ENCODE measurements at regions not wholly inside any gene's neighbourhood (a gene's known extent, or its start where the extent isn't known, plus 50 kb on each side); places are given as distances from the start of the nearest gene placed in this dataset.
"Not testable (repeated sequence)": the region's sequence is repeated elsewhere in the genome, so short reads cannot be mapped to it uniquely, and the experiment has no call there.

GRCh38 chr5:106423109-106423897 is 1247.4 kb downstream of the EFNA5 start:
- no peak for DNase-seq (ENCODE audit: low spot score)

GRCh38 chr5:106420102-106420501 is 1250.6 kb downstream of the EFNA5 start:
- DNase-seq (ENCODE audit: low spot score): no peak

- no peak for DNase-seq (ENCODE audit: low spot score)
Observed at GRCh38 chr5:106418196-106418595, 1252.5 kb downstream of the EFNA5 start.

GRCh38 chr5:106417566-106417965 is 1253.2 kb downstream of the EFNA5 start:
- DNase-seq (ENCODE audit: low spot score): no peak

GRCh38 chr5:106417163-106417562 is 1253.6 kb downstream of the EFNA5 start:
- no peak for DNase-seq (ENCODE audit: low spot score)

GRCh38 chr5:106415541-106415940 is 1255.2 kb downstream of the EFNA5 start:
- DNase-seq (ENCODE audit: low spot score): no peak

GRCh38 chr5:106414342-106414741 is 1256.4 kb downstream of the EFNA5 start:
- no peak for DNase-seq (ENCODE audit: low spot score)

GRCh38 chr5:106412606-106413005 is 1258.1 kb downstream of the EFNA5 start:
- no peak for DNase-seq (ENCODE audit: low spot score)

GRCh38 chr5:106408570-106408969 is 1262.2 kb downstream of the EFNA5 start:
- no peak for DNase-seq (ENCODE audit: low spot score)

- DNase-seq (ENCODE audit: low spot score): no peak
Observed at GRCh38 chr5:106408141-106408540, 1262.6 kb downstream of the EFNA5 start.

GRCh38 chr5:106401561-106401960 is 1269.2 kb downstream of the EFNA5 start:
- DNase-seq (ENCODE audit: low spot score): peak; percentile 46

GRCh38 chr5:106399391-106399790 is 1271.3 kb downstream of the EFNA5 start:
- DNase-seq (ENCODE audit: low spot score): peak; percentile 62

- peak; percentile 97 for DNase-seq (ENCODE audit: low spot score)
Observed at GRCh38 chr5:106397700-106398099, 1273.0 kb downstream of the EFNA5 start.

- no peak for DNase-seq (ENCODE audit: low spot score)
Observed at GRCh38 chr5:106393276-106393675, 1277.5 kb downstream of the EFNA5 start.

- DNase-seq (ENCODE audit: low spot score): no peak
Observed at GRCh38 chr5:106392766-106393165, 1278.0 kb downstream of the EFNA5 start.

GRCh38 chr5:106387767-106388166 is 1283.0 kb downstream of the EFNA5 start:
- not testable (repeated sequence) for DNase-seq (ENCODE audit: low spot score)

- DNase-seq (ENCODE audit: low spot score): no peak
Observed at GRCh38 chr5:106386287-106386686, 1284.5 kb downstream of the EFNA5 start.

- no peak for DNase-seq (ENCODE audit: low spot score)
Observed at GRCh38 chr5:106380736-106381135, 1290.0 kb downstream of the EFNA5 start.

- DNase-seq (ENCODE audit: low spot score): no peak
Observed at GRCh38 chr5:106376522-106376921, 1294.2 kb downstream of the EFNA5 start.

- no peak for DNase-seq (ENCODE audit: low spot score)
Observed at GRCh38 chr5:106374956-106375355, 1295.8 kb downstream of the EFNA5 start.

- DNase-seq (ENCODE audit: low spot score): no peak
Observed at GRCh38 chr5:106368021-106368420, 1302.7 kb downstream of the EFNA5 start.

GRCh38 chr5:106367281-106367680 is 1303.5 kb downstream of the EFNA5 start:
- DNase-seq (ENCODE audit: low spot score): no peak

GRCh38 chr5:106363578-106363977 is 1307.2 kb downstream of the EFNA5 start:
- no peak for DNase-seq (ENCODE audit: low spot score)

- DNase-seq (ENCODE audit: low spot score): no peak
Observed at GRCh38 chr5:106361905-106362304, 1308.8 kb downstream of the EFNA5 start.

Data from kidney capillary endothelial cell (primary cell).